Left colon (tissue), 2 donors: ENCODE measurements at regions not wholly inside any gene's neighbourhood (a gene's known extent, or its start where the extent isn't known, plus 50 kb on each side); places are given as distances from the start of the nearest gene placed in this dataset.
"Not testable (repeated sequence)": the region's sequence is repeated elsewhere in the genome, so short reads cannot be mapped to it uniquely, and the experiment has no call there.

Experiments
- ATAC-seq: fragments of 200-7000 bp; cut with Tn5 transposase; one replicate; pipeline ENCODE4 v1.9.1; 2020; ENCODE audit warnings: mild to moderate bottlenecking, moderate library complexity
- DNase-seq, 2 donors: peaks; one replicate each; pipeline ENCODE4 v3.0.0-alpha.2; 2020
- intact Hi-C, 2 donors: fragments of 100-400 bp; cut with DNase I in 1 of 2; cut with micrococcal nuclease in 1 of 2; formaldehyde crosslinking; loops; one replicate each; pipeline versions ENCODE4 v1.11.2 to v1.14.0; 2022; cut with DNase I, micrococcal nuclease
- donor health status: DM: no; HTN: no; CAD: no.
- donor health status: DM: yes; HTN: yes; CAD: no.

GRCh38 chr11:115605871-115606497, 101.8 kb upstream of the CADM1 start:
- intact Hi-C loops, result no loop called here
- no peak for ATAC-seq
- DNase-seq, result no peak

GRCh38 chr11:115605397-115605796, 101.2 kb upstream of the CADM1 start:
- ATAC-seq, intact Hi-C loops, DNase-seq: not testable (repeated sequence)

GRCh38 chr11:115599125-115599524, 94.9 kb upstream of the CADM1 start:
- DNase-seq (no peak), ATAC-seq (no peak)
- intact Hi-C loops, result no loop called here

- no peak for DNase-seq
- intact Hi-C loops, result no loop called here
- no peak for ATAC-seq
These were observed 94.2 kb upstream of the CADM1 start for GRCh38 chr11:115598257-115598901.

- intact Hi-C loops, result no loop called here
- ATAC-seq (no peak), DNase-seq (no peak)
These were observed 87.2 kb upstream of the CADM1 start for GRCh38 chr11:115591380-115591779.

GRCh38 chr11:115590254-115590653, 86.0 kb upstream of the CADM1 start:
- intact Hi-C loops, result no loop called here
- ATAC-seq, result no peak
- DNase-seq, result no peak

GRCh38 chr11:115587718-115588342, 83.6 kb upstream of the CADM1 start:
- intact Hi-C loops, result no loop called here
- DNase-seq (no peak), ATAC-seq (no peak)

- no peak for ATAC-seq
- DNase-seq, result no peak
- intact Hi-C loops, result no loop called here
These were observed 81.3 kb upstream of the CADM1 start for GRCh38 chr11:115585361-115586024.

- intact Hi-C loops, result no loop called here
- peak; percentile 99 for ATAC-seq
- DNase-seq, result peak; percentile 32 to 34
These were observed 77.8 kb upstream of the CADM1 start for GRCh38 chr11:115581871-115582639.

GRCh38 chr11:115580927-115581680, 76.9 kb upstream of the CADM1 start:
- intact Hi-C loops, result no loop called here
- peak in 1 of 2 donors; percentile 16 for DNase-seq
- ATAC-seq, result peak; percentile 66

GRCh38 chr11:115580416-115580815, 76.2 kb upstream of the CADM1 start:
- ATAC-seq (no peak), DNase-seq (no peak)
- intact Hi-C loops, result no loop called here

- DNase-seq, result no peak
- no peak for ATAC-seq
- intact Hi-C loops, result no loop called here
These were observed 75.1 kb upstream of the CADM1 start for GRCh38 chr11:115579181-115579825.

GRCh38 chr11:115578275-115578674, 74.1 kb upstream of the CADM1 start:
- DNase-seq, result no peak
- ATAC-seq, result no peak
- intact Hi-C loops, result no loop called here

- intact Hi-C loops, result no loop called here
- ATAC-seq (no peak), DNase-seq (no peak)
These were observed 73.5 kb upstream of the CADM1 start for GRCh38 chr11:115577701-115578100.

GRCh38 chr11:115576606-115577380, 72.6 kb upstream of the CADM1 start:
- no peak for DNase-seq
- ATAC-seq, result no peak
- intact Hi-C loops, result no loop called here

GRCh38 chr11:115572551-115572950, 68.3 kb upstream of the CADM1 start:
- no peak for DNase-seq
- intact Hi-C loops, result no loop called here
- ATAC-seq, result no peak

- no peak for DNase-seq
- ATAC-seq, result no peak
- intact Hi-C loops, result no loop called here
These were observed 62.1 kb upstream of the CADM1 start for GRCh38 chr11:115566180-115566764.
